ENCODE measurements at regions not wholly inside any gene's neighbourhood (a gene's known extent, or its start where the extent isn't known, plus 50 kb on each side); places are given as distances from the start of the nearest gene placed in this dataset.
A peak's percentile ranks its signal among the peaks of the same experiment; 100 is the strongest.

- no peak overlapping the region for H3K27ac ChIP-seq
- ATAC-seq (no peak), FAIRE-seq (no peak), DNase-seq (no peak)
- intact Hi-C loops (cut with DNase I) = no loop called here
- no peak for TF ChIP-seq CTCF (IDR thresholded peaks at IDR 0.05)
- H3K27me3 ChIP-seq = no peaks in the 10 kb centered on the region
- no peaks in the 10 kb centered on the region for H3K4me1 ChIP-seq
- WGBS, 2 donors = 74 to 75% methylated on average over 5 of the region's 5 CpGs
- no peaks in the 10 kb centered on the region for H3K9me3 ChIP-seq
- H3K36me3 ChIP-seq = no peaks in the 10 kb centered on the region
- H3K4me3 ChIP-seq = no peak overlapping the region
Observed at GRCh38 chr6:41404182-41404845, 68.9 kb downstream of the NCR2 start.

- WGBS, 2 donors = 61% methylated on average over 15 of the region's 15 CpGs
- H3K27me3 ChIP-seq = no peaks in the 10 kb centered on the region
- H3K4me1 ChIP-seq = no peaks in the 10 kb centered on the region
- ATAC-seq (no peak), FAIRE-seq (no peak), DNase-seq (no peak)
- no peak overlapping the region for H3K4me3 ChIP-seq
- no peaks in the 10 kb centered on the region for H3K36me3 ChIP-seq
- no peak overlapping the region for H3K27ac ChIP-seq
- no peak for TF ChIP-seq CTCF (IDR thresholded peaks at IDR 0.05)
- no peaks in the 10 kb centered on the region for H3K9me3 ChIP-seq
- intact Hi-C loops (cut with DNase I) = no loop called here
Observed at GRCh38 chr6:41405941-41406727, 70.7 kb downstream of the NCR2 start.

- 41 to 52% methylated on average over 63 of the region's 63 CpGs for WGBS, 2 donors
- no peaks in the 10 kb centered on the region for H3K4me1 ChIP-seq
Observed at GRCh38 chr6:41406728-41407489, 71.5 kb downstream of the NCR2 start.

GRCh38 chr6:41408576-41408975 is 73.2 kb downstream of the NCR2 start:
- no peaks in the 10 kb centered on the region for H3K9me3 ChIP-seq
- H3K27ac ChIP-seq = no peak overlapping the region
- 64 to 69% methylated on average over 20 of the region's 20 CpGs for WGBS, 2 donors
- no peaks in the 10 kb centered on the region for H3K27me3 ChIP-seq
- DNase-seq (no peak), FAIRE-seq (no peak), ATAC-seq (no peak)
- H3K4me1 ChIP-seq = no peaks in the 10 kb centered on the region
- no peak for TF ChIP-seq CTCF (IDR thresholded peaks at IDR 0.05)
- intact Hi-C loops (cut with DNase I) = no loop called here
- H3K4me3 ChIP-seq = no peak overlapping the region
- H3K36me3 ChIP-seq = no peaks in the 10 kb centered on the region

More at GRCh38 chr6:41406728-41407489, 71.5 kb downstream of the NCR2 start:
- Histone ChIP-seq H3K4me3 (no peak overlapping the region), H3K9me3 (no peaks in the 10 kb centered on the region), H3K27me3 (no peaks in the 10 kb centered on the region), H3K27ac (no peak overlapping the region), H3K36me3 (no peaks in the 10 kb centered on the region)
- no peak for TF ChIP-seq CTCF (IDR thresholded peaks at IDR 0.05)
- intact Hi-C loops (cut with DNase I) = no loop called here
- ATAC-seq (peak in 1 of 4 donors; percentile 67), DNase-seq (no peak), FAIRE-seq (no peak)

All from pancreas (tissue), 10 donors.